Stimulated activated naive CD8-positive, alpha-beta T cell treated with anti-CD3 and anti-CD28 coated beads, Interleukin-15, Interleukin-2, amounts not matched to agents 100 U/mL and 50 U/mL, for 24 hours (primary cell): ENCODE measurements at regions not wholly inside any gene's neighbourhood (a gene's known extent, or its start where the extent isn't known, plus 50 kb on each side); places are given as distances from the start of the nearest gene placed in this dataset.
"Not testable (repeated sequence)": the region's sequence is repeated elsewhere in the genome, so short reads cannot be mapped to it uniquely, and the experiment has no call there.

Experiments used
- ATAC-seq: fragments of 150-1000 bp; cut with Tn5 transposase; one replicate; pipeline ENCODE4 v1.10.0; 2021
- DNase-seq: peaks from one replicate; pipeline ENCODE4 v3.0.0; 2021

DNA sequence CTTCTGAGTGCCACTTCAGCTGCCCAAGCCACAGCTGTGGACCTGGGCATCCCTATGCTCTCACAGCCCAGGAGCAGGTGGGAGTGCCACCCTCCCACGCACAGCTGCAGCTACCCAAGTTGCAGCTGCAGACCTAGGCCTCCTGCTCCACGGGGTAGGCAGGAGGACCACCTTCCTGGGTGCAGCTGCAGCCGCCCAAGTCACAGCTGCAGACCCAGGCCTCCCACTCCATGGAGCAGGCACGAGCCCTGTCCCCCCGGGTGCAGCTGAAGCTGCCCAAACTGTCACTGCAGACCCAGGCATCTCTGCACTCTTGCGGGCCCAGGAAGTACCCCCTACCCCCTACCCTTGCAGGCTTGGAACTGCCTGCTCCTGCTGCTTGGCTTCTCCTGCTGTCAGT, 260.2 kb downstream of the XPNPEP1 start:
- ATAC-seq (no peak), DNase-seq (no peak)

DNA sequence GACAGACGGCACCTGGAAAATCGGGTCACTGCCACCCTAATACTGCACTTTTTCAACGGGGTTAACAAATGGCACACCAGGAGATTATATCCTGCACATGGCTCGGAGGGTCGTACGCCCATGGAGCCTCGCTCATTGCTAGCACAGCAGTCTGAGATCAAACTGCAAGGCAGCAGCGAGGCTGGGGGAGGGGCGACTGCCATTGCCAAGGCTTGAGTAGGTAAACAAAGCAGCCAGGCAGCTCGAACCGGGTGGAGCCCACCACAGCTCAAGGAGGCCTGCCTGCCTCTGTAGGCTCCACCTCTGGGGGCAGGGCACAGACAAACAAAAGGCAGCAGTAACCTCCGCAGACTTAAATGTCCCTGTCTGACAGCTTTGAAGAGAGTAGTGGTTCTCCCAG, 270.7 kb downstream of the XPNPEP1 start:
- not testable (repeated sequence) for DNase-seq, ATAC-seq

DNA sequence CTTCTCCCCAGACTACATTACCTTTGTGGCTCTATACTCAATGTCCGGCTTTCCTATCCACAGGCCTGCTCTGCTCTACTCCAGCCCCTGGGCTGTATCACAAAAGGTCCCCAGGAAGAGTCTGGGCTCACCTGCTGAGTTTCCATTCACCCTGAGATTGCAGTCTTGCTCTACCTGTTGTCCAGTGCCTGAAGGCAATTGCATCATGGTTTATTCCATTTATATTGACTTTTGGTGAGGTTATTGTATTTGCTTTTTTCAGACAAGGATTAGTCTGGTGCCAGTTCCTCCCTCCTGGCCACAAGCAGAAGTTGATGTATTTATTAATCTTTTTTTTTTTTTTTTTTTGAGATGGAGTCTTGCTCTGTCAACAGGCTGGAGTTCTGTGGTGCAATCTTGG, 273.1 kb downstream of the XPNPEP1 start:
- DNase-seq: no peak
- ATAC-seq: no peak

DNA sequence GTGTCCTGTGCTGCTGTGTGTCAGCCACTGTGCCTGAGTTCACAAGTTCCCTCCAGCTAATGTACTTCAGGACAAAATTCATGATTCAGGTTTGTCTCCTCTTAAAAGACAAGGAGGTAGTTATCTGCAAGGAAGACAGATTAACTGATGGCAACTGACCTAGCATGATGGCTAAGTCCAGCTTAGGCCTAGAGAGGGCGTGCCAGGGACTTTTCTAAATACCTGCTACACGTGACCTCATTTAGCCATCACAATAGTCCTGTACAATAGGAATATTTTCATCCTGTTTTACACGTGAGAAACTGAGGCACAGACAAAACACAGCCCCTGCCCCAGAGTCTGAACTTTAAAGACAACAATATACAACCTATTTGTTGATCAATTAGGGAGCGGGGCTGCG, 275.7 kb downstream of the XPNPEP1 start:
- DNase-seq: no peak
- no peak for ATAC-seq

DNA sequence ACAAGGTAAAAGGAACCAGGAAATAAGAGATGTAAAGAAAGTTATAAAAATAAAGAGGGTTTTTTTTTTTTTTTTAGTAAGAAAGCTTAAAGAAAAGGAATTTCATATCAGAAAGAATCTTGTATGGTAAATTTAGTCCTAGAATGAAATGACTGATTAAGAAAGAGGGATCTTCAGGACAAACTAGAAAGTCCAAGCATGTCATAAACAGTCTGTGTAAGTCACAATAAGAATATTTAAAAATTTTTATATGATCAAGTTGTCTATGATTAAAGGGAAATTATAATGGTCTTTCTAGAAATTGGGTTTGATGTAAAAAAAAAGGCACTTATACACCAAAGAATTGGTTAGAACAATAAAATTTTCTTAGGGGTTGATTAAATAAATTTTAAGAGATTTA, 289.5 kb downstream of the XPNPEP1 start:
- no peak for DNase-seq
- ATAC-seq: no peak

DNA sequence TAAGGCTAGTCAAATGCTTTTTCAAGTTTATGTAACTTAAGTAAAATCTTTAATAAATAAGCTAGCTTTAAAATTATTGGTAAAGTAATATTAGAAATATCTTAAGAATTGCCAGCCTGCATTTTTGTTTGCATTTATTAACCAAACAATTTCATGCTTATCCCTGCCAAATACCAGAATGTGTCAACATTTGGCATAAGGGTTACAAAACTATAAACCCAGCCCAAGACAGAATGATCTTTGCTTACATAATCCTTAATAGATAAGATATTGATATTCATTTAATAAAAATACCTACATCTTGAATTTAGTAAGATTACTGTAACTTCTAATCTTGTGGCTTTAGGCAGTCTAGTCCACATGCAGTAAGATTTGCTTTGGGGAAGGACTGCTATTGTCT, 290.3 kb downstream of the XPNPEP1 start:
- not testable (repeated sequence) for DNase-seq, ATAC-seq

DNA sequence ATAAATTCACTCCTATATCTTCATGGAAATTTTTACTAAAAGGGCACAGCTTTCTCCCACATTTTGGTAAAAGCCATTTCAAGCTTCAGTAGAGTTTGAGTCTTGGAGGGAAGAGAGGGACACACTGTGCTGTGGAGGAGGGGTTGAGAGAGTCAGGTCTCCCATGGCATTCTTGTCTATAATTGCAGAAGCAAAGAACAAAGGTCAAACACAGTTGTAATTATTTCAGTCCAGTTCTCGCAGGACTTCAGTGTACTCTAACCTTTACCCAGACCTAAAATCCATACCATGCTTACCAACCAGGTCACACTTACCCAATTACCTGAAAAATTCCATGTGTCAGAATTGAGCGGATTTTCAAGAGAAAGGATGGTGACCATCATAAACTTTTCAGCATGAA, 298.4 kb downstream of the XPNPEP1 start:
- no peak for ATAC-seq

DNA sequence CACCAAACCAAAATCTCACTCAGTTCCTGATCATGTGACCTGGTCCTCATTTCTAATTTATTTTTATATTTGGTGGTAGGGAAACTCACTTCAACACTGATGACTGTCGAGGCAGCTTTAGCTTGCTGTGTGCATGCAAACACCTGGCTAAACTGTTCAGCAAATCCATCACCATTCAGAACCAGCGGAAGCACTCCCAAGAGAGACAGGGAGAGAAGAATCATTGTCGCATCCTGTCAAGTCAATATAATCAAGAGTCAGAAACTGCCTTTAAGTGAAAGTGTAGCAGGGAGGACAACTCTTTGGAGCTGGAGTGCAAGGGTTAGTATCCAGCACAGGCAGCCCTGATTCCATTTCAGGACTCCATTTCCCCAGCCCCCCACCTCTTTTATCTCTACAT, 300.7 kb downstream of the XPNPEP1 start:
- DNase-seq: no peak
- no peak for ATAC-seq

More for the DNA sequence above, 298.4 kb downstream of the XPNPEP1 start:
- DNase-seq: no peak

DNA sequence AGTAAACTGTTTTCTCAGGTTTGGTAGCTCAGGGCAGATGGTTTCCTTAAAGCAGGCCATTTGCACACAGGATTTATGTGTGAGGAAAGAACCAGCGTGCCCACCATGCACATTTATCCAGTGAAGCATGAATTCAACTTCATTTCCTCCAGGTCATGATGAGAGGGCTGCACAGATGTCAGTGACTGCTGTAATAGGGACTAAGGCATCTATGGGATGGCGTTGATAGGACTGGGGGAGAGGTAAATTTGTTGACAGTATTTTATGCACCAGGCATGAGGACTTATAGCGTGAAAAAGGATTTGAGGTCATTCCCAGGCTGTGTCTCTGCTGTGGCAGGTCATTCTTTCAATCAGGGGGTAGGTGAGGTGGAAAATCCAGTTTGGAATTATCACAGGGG, 302.9 kb downstream of the XPNPEP1 start:
- no peak for DNase-seq
- no peak for ATAC-seq

DNA sequence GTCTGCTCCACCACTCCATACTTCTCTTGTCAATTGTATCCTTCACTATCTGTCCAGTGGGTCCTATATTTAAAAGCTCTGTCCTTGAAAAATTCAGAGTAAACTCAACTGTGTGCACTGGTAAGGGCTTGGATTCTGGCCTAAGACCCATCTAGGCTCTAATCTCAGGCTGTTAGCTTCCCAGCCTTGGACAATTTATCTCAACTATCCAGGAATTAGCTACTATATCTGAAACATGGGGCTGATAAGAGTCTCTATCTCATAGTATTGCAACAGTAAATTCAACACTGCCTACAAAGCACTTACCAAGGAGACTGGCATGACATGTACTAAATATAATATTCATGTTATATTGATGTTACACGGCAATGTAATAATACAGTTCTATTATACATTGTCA, 303.4 kb downstream of the XPNPEP1 start:
- no peak for ATAC-seq
- no peak for DNase-seq

DNA sequence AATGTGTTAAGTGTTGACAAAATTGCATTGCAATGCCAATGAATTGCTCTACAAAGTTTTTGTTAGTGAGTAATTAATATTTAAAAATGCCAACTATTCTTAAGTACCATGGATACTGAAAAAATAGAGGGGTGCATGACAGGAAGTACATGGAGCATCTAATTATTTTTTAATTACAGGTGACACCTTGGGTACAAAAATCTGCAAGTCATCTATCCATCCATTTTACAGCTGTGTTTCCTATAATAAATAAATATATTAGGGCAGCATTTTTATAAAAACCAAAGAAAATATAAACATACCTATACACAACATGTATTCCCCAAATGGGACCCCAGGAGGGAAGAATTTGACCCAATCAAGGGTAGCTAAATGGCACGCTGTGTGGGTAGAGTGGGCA, 304.6 kb downstream of the XPNPEP1 start:
- ATAC-seq: no peak
- DNase-seq: no peak

DNA sequence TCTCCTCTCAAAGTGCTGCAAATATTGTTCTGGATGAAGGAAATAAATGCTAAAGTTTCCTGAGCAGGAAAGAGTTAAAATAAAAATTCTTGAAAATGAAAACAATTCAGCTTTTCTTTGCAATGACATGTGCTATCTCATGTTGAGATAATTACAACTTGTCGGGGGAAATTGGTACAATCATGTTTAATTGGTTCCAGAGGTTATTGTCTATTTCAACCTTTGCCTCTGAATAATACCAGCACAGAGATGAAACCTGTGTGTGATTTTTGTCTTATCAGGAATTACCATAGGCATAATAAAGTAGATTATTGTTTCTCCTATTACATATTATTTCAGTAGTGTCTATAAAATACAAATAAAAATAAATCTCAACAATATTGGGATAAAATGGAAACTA, 305.0 kb downstream of the XPNPEP1 start:
- no peak for ATAC-seq
- no peak for DNase-seq

DNA sequence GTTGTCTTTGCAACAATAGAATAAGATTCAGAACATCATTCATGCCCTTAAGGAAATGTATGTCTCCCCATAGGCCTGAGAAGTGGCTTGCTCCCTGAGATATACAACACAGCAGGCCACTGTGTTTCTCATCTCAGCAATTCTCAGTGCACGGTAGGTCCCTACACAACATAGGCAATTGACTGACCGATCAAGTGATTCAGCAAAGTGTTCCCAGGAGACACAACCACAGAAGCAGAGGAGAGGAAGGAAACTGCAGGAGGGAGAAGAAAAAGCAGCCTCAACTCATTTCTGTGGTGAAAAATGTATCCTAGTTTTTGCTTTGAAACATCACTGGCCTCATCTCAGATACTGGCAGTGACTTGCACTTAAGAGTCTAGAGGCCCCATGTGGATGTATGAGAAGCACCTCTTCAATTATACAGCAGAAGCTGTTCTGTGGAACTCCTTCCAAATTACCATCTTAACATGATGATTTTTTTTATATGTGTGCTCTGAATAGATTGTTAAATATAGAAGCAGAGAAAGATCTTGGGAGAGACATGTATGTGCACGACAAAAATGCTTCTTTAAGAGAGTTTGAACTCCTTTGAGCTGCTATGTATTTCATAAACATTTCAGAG, 306.8 kb downstream of the XPNPEP1 start:
- ATAC-seq (no peak), DNase-seq (no peak)

DNA sequence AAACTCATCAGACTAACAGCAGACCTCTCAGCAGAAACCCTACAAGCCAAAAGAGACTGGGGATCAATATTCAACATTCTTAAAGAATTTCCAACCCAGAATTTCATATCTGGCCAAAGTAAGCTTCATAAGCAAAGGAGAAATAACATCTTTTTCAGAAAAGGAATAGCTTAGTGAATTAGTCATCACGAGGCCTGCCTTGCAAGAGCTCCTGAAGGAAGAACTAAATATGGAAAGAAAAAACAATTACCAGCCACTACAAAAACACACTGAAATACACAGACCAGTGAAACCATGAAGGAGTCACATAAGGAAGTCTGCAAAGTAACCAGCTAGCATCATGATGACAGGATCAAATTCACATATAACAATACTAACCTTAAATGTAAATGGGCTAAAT, 328.0 kb downstream of the XPNPEP1 start:
- ATAC-seq, DNase-seq: not testable (repeated sequence)

DNA sequence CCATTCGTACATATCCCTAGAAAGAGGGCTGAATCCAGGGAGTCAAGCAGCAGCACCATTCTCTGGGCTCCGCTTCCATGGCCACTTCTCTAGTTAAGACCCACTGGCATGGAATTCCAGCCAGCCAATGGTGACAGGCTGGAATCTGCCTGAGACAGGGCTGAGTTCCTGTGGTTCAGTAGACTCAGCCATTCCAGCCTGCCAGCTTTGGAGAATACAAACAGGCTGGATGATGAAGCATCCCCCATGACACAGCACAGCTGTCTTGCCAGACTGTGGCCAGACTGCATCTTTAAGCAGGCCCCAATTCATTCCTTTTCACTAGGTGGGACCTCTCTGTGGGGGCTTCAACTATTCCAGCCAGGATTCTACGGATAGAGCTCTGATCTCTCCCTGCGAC, 329.6 kb downstream of the XPNPEP1 start:
- no peak for ATAC-seq
- DNase-seq: no peak

DNA sequence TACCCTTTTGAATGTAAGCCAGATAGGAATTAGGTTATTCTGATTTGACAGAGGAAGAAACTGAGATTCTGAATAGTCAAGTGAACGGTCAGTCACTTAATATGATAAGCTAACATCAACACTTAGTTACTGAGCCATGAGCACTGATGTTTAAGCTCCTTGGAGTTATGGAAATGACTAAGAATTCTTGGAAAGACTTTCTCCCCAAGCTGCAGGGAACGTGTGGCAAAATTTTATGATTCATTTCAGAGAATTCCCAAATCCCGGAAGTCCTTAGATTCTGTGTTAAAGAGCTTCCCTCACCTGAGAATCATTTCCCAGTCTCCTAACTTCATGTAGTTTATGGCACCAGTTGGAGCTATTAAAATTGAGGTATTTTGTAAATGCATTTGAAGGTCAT, 330.9 kb downstream of the XPNPEP1 start:
- ATAC-seq (no peak), DNase-seq (no peak)

DNA sequence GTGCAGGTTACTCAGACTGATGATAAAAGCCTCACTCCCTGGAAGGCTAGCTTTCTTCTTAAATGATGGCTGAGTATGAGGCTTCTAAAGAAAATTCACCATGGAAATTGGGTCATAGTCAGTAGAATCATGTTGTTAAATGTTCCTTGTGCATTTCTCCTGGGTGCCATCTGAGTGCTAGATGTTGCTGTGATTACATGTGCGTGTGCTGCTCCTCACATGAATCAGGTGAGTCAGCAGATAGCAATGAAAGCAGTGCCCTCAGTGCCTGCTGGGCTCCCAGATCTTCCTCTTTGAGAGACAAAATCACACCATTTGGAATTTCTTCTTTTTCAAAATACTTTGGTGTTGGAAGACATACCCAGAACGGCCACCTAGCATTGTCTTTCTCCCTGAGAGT, 331.7 kb downstream of the XPNPEP1 start:
- DNase-seq: no peak
- no peak for ATAC-seq

DNA sequence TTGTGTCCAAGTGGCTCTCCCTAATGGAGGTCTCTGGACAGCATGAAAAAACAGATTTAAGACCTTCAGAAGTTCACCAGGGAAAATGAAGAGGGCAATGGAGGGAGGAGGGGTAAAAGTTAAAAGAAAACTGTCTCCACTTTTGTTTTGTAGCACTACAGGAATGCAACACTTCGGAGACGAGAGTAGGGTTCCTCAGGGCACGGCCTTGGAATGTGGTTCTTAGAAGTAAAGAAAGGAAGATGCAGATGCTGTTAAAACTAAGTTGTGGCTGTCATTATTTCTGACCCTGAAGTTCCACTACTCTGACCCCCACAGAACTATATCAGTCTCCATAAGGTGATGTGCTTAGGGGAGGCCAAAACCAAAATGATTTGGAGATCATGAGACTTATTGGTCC, 335.1 kb downstream of the XPNPEP1 start:
- ATAC-seq (no peak), DNase-seq (no peak)

DNA sequence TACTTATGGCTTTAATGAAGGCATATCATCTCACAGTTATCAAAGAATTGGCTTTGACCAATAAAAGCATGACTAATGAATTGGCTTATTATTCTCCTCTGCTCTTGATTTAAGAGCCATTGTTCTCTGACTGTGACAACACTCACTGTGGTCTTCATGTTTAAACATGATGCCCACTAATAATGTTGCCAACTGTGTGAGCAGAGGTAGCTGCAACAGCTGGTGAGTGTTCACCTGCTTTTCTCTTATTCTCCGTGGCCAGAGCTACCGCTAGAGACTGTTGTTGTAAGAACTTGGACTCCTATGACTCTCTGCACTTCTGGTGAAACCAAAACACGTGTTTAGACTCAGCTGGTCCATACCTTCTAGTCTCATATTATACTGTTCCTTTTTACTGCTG, 335.9 kb downstream of the XPNPEP1 start:
- DNase-seq (no peak), ATAC-seq (no peak)

DNA sequence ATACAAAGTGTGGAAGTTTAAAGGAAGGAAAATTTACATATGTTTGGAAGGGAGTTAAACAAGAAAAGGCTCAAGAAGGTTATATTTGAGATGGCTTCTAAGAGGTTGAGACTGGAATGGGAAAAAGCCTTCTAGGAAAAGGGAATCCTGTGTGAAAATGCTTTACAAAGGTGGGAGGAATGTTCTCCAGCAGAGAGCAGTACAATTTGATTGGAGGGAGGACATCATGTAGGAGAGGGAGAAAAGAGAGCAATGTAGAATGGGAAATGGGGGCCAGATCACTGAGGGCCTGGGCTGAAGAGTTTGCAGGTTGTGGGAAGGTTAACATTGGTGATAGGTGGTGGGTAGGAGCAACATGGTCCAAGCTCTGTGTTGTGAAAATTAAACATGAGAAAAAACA, 366.9 kb downstream of the XPNPEP1 start:
- ATAC-seq (no peak), DNase-seq (no peak)

DNA sequence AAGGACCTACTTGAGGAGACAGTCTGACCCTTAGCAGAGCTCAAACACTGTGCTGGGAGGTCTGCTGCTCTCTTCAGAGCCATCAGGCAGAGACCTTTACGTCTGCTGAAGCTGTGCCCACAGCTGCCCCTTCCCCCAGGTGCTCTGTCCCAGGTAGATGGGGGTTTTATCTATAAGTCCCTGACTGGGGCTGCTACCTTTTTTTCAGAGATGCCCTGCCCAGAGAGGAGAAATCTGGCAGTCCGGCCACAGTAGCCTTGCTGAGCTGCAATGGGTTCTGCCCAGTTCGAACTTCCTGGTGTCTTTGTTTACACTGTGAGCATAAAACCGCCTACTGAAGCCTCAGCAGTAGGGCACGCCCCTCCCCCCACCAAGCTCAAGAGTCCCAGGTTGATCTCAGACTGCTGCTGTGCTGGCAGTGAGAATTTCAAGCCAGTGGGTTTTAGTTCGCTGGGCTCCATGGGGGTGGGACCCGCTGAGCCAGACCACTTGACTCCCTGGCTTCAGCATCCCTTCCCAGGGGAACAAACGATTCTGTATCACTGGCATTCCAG, 381.2 kb downstream of the XPNPEP1 start:
- not testable (repeated sequence) for DNase-seq, ATAC-seq

DNA sequence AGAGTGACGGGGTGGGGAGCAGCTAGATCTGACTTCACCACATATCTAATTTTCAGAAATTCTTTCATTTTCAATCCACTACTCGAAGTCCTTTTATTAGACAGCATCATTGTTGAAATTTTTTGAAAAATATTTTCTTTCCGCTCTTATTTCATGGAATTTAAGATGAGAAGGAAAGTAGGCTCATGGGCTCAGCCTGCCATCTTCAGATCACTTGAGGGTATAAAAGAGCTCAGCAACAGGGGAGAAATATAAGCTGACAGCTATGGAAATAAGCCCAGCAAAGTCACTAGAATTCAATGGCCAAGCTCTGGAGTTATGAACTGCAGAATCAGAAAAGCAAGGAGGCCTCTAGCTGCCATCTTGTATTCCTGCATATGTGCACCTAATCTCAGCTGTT, 389.1 kb downstream of the XPNPEP1 start:
- DNase-seq: no peak
- no peak for ATAC-seq

DNA sequence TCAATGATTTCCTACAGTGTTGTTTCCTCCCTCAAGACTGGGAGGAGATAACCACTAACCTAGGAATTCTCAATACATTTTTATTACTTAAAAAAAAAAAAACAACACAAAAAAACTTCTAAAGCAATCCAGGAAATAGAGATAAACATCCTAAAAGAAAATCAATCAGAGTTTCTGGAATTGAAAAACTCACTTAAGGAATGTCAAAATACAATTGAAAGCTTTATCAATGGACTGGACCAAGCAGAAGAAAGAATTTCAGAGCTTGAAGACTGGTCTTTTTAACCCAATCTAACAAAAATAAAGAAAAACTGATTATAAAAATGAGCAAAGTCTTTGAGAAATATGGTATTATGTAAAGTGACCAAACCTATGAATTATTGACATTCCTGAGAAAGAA, 394.1 kb downstream of the XPNPEP1 start:
- DNase-seq: no peak
- ATAC-seq: no peak

DNA sequence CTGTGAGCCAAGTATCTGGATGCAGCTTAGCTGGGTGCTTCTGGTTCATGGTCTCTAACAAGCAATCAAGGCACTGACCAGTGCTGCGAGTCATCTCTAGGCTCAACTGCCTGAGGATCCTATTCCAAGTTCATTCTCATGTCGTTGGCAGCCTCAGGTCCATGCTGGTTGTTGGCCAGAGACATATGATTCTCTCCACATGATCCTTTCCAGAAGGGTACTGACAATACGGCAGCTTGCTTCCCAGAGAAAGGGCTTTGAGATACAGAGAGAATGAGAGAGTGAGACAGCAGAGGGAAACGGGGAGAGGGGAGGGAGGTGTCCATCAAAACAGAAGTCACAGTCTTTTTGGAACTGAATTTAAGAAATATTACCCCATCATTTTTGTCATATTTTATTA, 405.6 kb downstream of the XPNPEP1 start:
- ATAC-seq: no peak
- no peak for DNase-seq

DNA sequence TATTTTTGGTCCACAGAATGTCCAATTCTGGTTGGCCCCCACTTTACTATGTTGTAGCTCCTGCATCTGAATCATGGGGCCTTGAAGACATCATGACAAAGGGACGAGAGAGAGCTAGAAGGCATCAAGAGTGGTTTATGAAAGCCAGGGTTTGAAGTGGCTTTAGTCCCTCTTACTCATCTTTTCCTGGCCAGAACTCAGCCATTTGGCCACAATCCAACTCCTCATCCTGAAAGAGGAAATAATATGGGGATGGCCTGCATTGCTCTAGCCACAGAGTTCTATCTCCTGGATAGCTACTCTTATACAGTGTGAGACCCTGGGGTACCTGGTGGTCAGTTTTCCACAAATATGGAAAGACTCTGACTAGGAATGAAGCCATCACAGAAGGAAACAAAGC, 418.9 kb downstream of the XPNPEP1 start:
- ATAC-seq (no peak), DNase-seq (no peak)
